ENCODE measurements at regions not wholly inside any gene's neighbourhood (a gene's known extent, or its start where the extent isn't known, plus 50 kb on each side); places are given as distances from the start of the nearest gene placed in this dataset.

DNA sequence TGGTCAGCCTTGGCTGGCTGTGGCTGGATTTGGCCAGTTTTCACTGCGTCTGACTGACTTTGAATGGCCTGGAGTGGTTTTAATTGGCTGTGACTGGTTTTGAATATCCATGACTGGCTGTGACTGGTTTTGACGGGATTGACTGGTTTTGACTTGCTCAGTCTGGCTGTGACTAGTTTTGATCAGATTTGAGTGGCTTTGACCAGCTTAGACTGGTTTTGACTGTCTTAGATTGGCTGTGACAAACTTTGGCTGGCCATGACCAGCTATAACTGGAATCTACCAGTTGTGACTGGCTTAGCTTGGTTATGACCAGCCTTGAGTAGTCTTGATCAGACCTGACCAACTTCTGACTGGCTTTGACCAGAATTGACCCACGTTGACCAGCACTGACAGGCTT lies 168.4 kb upstream of the AMOT start:
- H3K23me2 ChIP-seq (ENCODE audit: low read depth, low read length) = no peaks in the 10 kb centered on the region
- WGBS, 2 experiments (ENCODE audit: extremely low coverage in 1 of 2, insufficient coverage in 1 of 2, insufficient read length in 1 of 2, insufficient replicate concordance in 2 of 2, low coverage in 1 of 2, low lambda C conversion rate in 2 of 2, missing lambda C conversion rate in 1 of 2) = 93% methylated on average over 3 of the region's 3 CpGs; no CpG with 5 or more reads in 1 of the 2 experiments
- no peak overlapping the region for H3K56ac ChIP-seq (replicated peaks; ENCODE audit: insufficient read length, low read depth, low read length)
- DNase-seq (ENCODE audit: low read depth in 1 of 2, low spot score in 2 of 2) (no peak), FAIRE-seq (no peak)
- ChIA-PET CTCF (ENCODE audit: partially characterized antibody) (no interaction called here), POLR2A (ENCODE audit: partially characterized antibody) (no interaction called here)
- no peaks in the 10 kb centered on the region for H3K4me1 ChIP-seq (replicated peaks in 1 of 4; ENCODE audit: control insufficient read depth in 3 of 4, insufficient read depth in 4 of 4, low read length in 3 of 4)
- no peak overlapping the region for H3K4me3 ChIP-seq (ENCODE audit: extremely low read depth in 1 of 4, insufficient read depth in 2 of 4, low read depth in 3 of 4, low read length in 4 of 4)
- no peak overlapping the region for H3K4ac ChIP-seq (replicated peaks; ENCODE audit: insufficient read length, low read depth, low read length)
- no peak overlapping the region for H3K23ac ChIP-seq (ENCODE audit: insufficient read length)
- no peak overlapping the region for H4K91ac ChIP-seq (replicated peaks; ENCODE audit: insufficient read length, low read length)
- H4K20me1 ChIP-seq (replicated peaks in 1 of 2; ENCODE audit: control insufficient read depth in 1 of 2, insufficient read depth in 2 of 2, low read length in 2 of 2) = no peaks in the 10 kb centered on the region
- no peak overlapping the region for H3K9ac ChIP-seq (replicated peaks in 1 of 4; ENCODE audit: extremely low read depth in 1 of 4, low read depth in 3 of 4, low read length in 3 of 4)
- H3K9me3 ChIP-seq (ENCODE audit: insufficient read depth in 2 of 2, low read depth in 1 of 2, low read length in 1 of 2) = no peaks in the 10 kb centered on the region
- H2AK5ac ChIP-seq (ENCODE audit: low read depth, low read length) = no peak overlapping the region
- H4K5ac ChIP-seq (ENCODE audit: insufficient read length, low read depth, low read length) = no peak overlapping the region
- H3K18ac ChIP-seq (ENCODE audit: extremely low read depth, low read length) = no peak overlapping the region
- no peak overlapping the region for H2BK20ac ChIP-seq (ENCODE audit: low read length)
- H2AFZ ChIP-seq (ENCODE audit: low read length) = no peak overlapping the region
- no peak overlapping the region for H3K27ac ChIP-seq (ENCODE audit: low read depth, low read length)
- H3K27me3 ChIP-seq (replicated peaks in 1 of 4; ENCODE audit: control insufficient read depth in 3 of 4, extremely low read depth in 1 of 4, insufficient read depth in 3 of 4, low read length in 3 of 4) = no peaks in the 10 kb centered on the region
- H3K4me2 ChIP-seq (ENCODE audit: insufficient read depth in 1 of 2, low read depth in 2 of 2, low read length in 2 of 2) = no peak overlapping the region
- no peak overlapping the region for H2BK12ac ChIP-seq (ENCODE audit: low read depth, low read length)
- H2BK15ac ChIP-seq (ENCODE audit: low read length) = no peak overlapping the region
- no peaks in the 10 kb centered on the region for H3K79me2 ChIP-seq (ENCODE audit: control insufficient read depth in 1 of 2, insufficient read depth in 2 of 2, low read length in 2 of 2)
- no peak overlapping the region for H4K8ac ChIP-seq (ENCODE audit: extremely low read depth, insufficient read depth, low read length)
- TF ChIP-seq TAF7 (optimal IDR thresholded peaks at IDR 0.05; ENCODE audit: borderline replicate concordance, low read depth, low read length) (peak; percentile 75), SIRT6 (IDR thresholded peaks at IDR 0.05; ENCODE audit: low read length) (no peak)
- no peak overlapping the region for H3K14ac ChIP-seq (ENCODE audit: insufficient read length)
- no peak overlapping the region for H2BK5ac ChIP-seq (ENCODE audit: low read depth, low read length)
- no peak overlapping the region for H2BK120ac ChIP-seq (replicated peaks; ENCODE audit: low read depth, low read length)
- H3K79me1 ChIP-seq (ENCODE audit: low read depth, low read length) = no peaks in the 10 kb centered on the region
- no peaks in the 10 kb centered on the region for H3K36me3 ChIP-seq (ENCODE audit: control insufficient read depth in 2 of 4, insufficient read depth in 4 of 4, low read length in 3 of 4)
